CD4-positive, alpha-beta T cell treated with Interleukin-21 for 1 hour (primary cell): ENCODE measurements at regions not wholly inside any gene's neighbourhood (a gene's known extent, or its start where the extent isn't known, plus 50 kb on each side); places are given as distances from the start of the nearest gene placed in this dataset.
A peak's percentile ranks its signal among the peaks of the same experiment; 100 is the strongest.
"Not testable (repeated sequence)": the region's sequence is repeated elsewhere in the genome, so short reads cannot be mapped to it uniquely, and the experiment has no call there.

ENCODE experiments used
- DNase-seq: peaks from one replicate; pipeline ENCODE4 v3.0.0-alpha.2; 2020

DNA sequence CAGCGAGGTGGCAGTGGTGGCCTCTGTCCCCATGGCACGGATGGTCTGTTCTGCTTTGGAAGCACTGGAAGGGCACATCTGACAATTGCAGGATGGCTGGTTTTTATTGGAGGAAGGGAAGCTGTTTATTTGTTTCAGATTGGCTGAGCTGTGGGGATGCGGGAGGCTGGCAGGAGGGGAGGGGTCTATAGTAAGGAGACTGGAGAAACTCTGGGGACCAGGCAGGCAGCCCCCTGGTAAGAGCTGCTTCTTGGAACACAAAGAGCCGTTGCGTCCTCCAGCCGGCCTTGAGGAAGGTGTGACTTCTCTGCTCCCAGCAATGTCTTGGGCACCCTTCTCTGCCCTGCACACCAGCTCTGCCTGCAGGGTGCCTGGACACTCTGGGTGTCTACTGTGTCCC, 85.1 kb upstream of the SPDYE9 start:
- not testable (repeated sequence) for DNase-seq

DNA sequence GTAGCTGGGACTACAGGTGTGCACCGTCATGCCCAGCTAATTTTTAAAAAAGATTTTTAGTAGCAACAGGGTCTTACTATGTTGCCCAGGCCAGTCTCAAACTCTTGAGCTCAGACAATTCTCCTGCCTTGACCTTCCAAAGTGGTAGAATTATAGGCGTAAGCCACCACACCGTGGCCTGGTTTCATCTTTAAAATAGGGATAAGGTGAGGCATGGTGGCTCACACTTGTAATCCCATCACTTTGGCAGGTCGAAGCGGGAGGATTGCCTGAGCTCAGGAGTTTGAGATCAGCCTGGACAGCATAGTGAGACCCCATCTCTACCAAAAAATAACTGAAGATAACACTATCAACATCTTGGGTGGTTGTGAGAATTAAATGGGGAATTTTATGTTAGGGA, 84.6 kb upstream of the SPDYE9 start:
- not testable (repeated sequence) for DNase-seq

DNA sequence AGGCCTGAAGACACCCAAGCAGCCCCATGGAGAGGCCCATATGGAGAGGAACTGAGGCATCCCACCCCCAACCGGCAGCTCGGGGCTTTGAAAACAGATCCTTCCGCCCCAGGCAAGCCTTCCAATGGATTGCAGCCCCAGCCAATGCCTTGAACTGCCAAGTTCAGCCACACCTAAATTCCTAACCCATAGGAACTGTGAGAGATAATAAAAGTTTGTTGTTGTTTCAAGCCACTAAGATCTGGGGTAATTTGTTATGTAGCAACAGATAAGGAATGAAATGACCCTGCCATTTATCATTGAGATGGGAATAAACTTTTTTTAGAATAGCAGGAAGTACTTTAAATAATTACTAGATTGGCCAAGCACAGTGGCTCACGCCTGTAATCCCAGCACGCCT, 80.3 kb upstream of the SPDYE9 start:
- DNase-seq, result not testable (repeated sequence)

DNA sequence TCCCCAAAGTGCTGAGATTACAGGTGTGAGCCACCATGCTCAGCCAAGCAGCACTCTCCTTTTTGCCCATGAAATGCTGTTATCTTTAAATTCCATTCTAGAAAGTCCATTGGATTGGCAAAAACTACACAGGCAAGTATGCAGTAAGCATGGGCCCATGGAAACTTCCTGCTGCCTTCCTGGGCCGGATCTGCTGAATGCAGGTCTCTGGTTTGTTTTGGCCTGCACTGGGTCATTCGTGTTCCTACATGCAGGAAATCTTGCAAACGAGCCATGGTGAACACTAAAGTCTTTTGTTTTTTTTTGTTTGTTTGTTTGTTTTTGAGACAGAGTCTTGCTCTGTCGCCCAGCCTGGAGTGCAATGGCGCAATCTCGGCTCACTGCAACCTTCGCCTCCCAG, 76.8 kb upstream of the SPDYE9 start:
- DNase-seq, result not testable (repeated sequence)

DNA sequence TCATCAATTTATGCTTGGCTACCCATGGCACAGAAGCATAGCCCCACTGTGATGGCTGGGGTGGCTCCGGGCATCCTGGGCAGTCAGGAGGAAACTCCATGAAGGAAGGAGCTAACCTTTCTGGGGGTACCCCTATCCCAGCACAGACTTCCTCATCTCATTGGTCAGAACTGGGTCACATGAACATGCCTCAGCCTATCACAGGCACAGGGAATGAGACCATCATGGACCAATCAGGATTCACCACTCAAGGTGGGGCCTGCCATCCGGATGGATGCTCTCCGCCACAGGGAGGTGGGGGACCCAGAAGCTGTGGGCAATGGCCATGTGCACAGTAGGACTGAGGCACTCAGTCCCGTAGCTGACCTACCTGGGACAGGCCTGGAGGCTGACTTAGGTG, 75.9 kb upstream of the SPDYE9 start:
- DNase-seq, result not testable (repeated sequence)

DNA sequence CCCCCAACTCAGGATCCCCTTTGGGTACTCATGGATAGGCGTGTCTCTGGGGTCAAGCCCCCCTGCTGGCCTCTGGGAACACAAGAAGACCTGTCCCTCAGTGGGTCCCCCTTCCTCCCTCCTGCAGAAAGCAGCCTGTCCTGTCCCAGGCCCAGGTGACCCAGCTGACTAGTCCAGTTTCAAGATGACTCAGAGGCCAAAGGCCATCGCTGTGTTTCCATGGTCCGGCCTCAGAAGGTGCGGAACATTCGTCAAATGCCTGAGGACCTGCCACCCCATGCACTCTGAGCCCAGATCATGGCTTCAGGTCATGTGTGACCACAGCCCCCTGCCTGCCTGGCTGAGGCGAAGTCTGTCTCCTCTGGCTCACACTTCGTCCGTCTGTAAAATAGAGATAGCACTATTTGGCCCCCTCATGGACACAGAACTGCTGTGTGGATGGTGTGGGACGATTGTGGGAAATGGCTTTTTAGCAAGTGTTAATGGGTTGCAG, 71.4 kb upstream of the SPDYE9 start:
- not testable (repeated sequence) for DNase-seq

DNA sequence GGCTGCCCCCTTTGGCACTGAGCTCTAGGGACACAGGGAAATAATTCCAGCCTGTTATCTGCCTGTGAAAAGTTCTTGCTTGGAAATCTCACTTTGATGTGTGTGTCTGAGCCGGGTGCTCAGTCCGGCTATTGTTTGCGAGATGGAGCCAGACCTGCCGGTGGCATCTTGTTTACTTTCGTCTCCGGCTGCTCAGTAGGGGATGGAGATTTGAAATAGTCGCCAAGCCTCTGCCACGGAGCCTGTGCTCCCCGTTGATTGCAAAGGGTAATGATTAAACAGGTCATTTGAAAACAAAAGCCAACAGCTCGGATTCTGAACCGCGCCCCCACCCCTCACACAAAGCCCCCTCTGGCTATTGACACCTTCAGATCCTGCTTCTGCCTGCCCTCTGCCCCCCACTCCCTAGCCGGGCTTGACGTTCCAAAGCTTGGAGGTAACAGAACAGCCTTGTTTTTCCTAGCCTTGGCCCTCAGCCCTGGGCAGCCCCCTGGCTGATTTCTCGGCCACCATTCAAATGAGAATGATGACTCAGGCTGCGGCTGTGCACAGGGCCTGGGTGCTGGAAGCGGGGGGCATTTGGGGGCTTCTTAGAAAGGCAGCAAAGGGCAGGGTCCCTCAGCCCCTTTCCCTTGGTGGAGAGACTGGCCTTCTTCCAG, 70.8 kb upstream of the SPDYE9 start:
- not testable (repeated sequence) for DNase-seq

DNA sequence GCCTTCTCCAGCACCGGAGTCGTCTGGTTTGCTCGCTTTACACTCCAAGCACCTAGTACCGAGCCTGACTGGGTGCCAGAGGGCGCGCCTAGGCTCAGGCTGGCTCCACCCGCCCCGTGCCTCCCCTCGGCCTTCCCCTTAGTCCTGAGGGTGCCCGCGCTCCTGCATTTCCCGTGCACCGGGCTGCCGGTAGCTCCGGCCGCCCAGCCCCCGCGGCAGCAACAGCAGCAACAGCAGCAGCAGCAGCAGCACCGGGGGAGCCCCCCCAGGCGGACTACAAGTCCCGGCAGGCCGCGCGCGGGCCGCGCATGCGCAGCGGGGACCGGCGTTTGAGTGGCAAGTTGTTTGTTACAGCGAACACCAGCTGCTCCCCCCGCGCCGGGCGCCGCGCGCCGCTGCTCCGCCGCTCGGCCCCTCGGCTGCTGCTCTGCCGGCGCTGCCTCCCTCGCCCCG, 68.8 kb upstream of the SPDYE9 start:
- DNase-seq, result peak; percentile 89

DNA sequence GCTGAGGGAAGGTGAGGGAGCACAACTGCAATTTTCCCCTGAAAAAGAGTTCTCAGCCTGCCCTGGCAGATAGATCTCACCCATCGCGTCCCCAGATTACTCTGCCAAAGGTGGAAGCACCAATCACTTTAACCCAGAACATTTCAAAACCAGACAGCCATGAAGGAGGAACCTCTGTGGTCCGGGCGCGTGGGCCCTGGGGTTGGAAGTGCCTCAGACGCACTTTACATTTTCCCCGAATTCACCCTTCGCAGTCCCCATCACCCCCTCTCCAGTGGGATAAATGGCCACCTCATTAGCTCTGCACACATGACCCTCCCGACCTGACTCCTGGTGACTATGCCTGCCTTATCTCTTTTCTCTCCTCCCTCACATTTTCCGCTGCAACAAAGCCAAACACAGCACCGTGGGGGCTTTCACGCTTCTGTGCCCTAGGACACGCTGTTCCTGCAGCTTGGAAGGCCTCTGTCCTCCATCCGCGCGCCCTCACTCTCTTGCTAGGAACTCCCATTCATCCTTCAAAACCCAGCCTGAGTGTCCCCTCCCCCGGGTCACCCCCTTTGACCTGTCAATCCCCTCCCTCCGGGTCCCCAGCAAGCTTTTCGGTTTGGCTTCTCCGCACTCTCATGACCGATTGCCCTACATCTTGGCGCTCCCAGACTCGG, 68.2 kb upstream of the SPDYE9 start:
- DNase-seq, result not testable (repeated sequence)

DNA sequence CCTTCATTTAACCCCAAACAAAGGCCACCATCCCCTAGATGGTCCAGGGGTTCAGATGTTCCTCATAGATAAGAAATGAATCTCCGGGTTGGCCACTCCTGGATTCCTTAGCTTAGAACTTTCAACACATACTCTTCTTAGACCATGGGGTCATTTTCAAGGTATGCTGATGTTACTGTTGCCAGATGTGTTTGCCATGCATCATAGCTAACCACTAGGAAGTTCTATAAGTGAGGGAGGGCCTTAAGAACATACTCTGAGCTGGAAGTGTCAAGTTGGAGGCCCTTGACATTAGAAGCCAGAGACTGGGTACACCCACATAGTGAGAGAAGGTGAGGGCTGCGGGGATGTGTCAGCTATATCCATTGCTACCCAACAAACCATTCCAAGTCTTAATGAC, 62.7 kb upstream of the SPDYE9 start:
- DNase-seq, result not testable (repeated sequence)

DNA sequence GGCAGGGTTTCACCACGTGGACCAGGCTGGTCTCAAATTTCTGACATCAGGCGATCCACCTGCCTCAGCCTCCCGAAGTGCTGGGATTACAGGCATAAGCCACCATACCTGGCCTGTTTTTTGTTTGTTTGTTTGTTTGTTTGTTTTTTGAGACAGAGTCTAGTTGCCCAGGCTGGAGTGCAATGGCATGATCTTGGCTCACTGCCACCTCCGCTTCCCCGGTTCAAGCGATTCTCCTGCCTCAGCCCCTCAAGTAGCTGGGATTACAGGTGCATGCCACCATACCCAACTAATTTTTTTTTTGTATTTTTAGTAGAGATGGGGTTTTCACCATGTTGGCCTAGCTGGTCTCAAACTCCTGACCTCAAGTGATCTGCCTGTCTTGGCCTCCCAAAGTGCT, 61.8 kb upstream of the SPDYE9 start:
- DNase-seq, result not testable (repeated sequence)

DNA sequence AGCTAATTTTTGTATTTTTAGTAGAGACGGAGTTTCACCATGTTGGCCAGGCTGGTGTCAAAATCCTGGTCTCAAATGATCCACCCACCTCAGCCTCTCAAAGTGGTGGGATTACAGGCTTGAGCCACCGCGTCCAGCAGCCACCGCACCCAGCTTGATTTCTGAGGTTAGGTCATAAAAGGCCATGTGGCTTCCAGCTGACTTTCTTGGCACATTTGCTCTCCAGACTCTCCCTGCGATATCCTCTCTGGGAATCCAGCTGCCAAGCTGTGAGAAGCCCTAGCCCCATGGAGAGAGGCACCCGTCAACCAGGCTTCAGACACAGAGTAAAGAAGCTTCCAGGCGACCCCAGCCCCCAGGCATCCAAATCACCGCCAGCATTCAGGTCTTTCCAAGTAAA, 58.2 kb upstream of the SPDYE9 start:
- not testable (repeated sequence) for DNase-seq

DNA sequence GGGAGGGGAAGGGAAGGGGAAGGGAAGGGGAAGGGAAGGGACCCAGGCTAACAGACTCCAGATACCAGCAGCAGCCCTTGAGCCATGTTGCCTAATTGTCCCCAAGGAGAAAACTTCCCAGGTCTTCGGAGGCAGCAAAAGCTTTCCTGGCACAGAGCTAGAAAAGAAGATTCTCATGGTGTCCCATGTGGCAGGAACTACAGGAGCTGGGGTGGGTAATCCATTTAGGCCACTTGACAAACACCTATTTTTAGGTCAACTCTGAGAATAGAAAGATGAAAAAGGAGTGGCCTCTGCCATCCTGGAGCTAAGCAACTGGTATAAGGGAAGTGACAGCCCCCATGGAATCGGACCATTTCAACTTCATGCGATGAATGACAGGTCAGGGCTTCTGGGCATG, 52.1 kb upstream of the SPDYE9 start:
- not testable (repeated sequence) for DNase-seq
